ENCODE measurements at regions not wholly inside any gene's neighbourhood (a gene's known extent, or its start where the extent isn't known, plus 50 kb on each side); places are given as distances from the start of the nearest gene placed in this dataset.

- Histone ChIP-seq H3K9me3 (ENCODE audit: control insufficient read depth, low read length) (no peaks in the 10 kb centered on the region), H3K27ac (ENCODE audit: low read depth, low read length) (peak overlapping the region; percentile 96), H3K4me3 (ENCODE audit: low read length) (no peak overlapping the region), H3K9ac (ENCODE audit: extremely low read depth, low read length, poor library complexity, severe bottlenecking) (no peak overlapping the region), H3K36me3 (ENCODE audit: control insufficient read depth, insufficient read depth, low read length) (no peaks in the 10 kb centered on the region), H3K27me3 (ENCODE audit: control insufficient read depth, insufficient read depth, low read length, poor library complexity, severe bottlenecking) (no peaks in the 10 kb centered on the region), H3K4me1 (ENCODE audit: control insufficient read depth, insufficient read depth, low read length) (peaks cover 6% of the 10 kb centered on the region)
- 54 to 73% methylated on average over 10 to 18 of the region's 18 CpGs for WGBS, 2 experiments (ENCODE audit: insufficient coverage in 1 of 2, insufficient read length in 1 of 2)
- Mint-ChIP-seq H3K4me1 (peaks cover 16% of the 10 kb centered on the region), H3K9me3 (no peaks in the 10 kb centered on the region), H3K4me3 (no peak overlapping the region), H3K27ac (no peak overlapping the region), H3K27me3 (ENCODE audit: insufficient read depth) (peaks cover 1% of the 10 kb centered on the region), H3K36me3 (ENCODE audit: low read depth) (no peaks in the 10 kb centered on the region)
- TF ChIP-seq, protein P1, sequence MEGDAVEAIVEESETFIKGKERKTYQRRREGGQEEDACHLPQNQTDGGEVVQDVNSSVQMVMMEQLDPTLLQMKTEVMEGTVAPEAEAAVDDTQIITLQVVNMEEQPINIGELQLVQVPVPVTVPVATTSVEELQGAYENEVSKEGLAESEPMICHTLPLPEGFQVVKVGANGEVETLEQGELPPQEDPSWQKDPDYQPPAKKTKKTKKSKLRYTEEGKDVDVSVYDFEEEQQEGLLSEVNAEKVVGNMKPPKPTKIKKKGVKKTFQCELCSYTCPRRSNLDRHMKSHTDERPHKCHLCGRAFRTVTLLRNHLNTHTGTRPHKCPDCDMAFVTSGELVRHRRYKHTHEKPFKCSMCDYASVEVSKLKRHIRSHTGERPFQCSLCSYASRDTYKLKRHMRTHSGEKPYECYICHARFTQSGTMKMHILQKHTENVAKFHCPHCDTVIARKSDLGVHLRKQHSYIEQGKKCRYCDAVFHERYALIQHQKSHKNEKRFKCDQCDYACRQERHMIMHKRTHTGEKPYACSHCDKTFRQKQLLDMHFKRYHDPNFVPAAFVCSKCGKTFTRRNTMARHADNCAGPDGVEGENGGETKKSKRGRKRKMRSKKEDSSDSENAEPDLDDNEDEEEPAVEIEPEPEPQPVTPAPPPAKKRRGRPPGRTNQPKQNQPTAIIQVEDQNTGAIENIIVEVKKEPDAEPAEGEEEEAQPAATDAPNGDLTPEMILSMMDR (conservative IDR thresholded peaks at IDR 0.05), result no peak
- DNase-seq, result peak; percentile 46
These were observed 138.8 kb upstream of the PRR20G start for GRCh38 chr3:127426444-127427153.

- TF ChIP-seq, protein P1 (conservative IDR thresholded peaks at IDR 0.05), result no peak
- H3K4me1 Mint-ChIP-seq, result peaks cover 16% of the 10 kb centered on the region
- Histone ChIP-seq H3K27me3 (ENCODE audit: control insufficient read depth, insufficient read depth, low read length, poor library complexity, severe bottlenecking) (no peaks in the 10 kb centered on the region), H3K9me3 (ENCODE audit: control insufficient read depth, low read length) (no peaks in the 10 kb centered on the region), H3K27ac (ENCODE audit: low read depth, low read length) (peak overlapping the region; percentile 96), H3K9ac (ENCODE audit: extremely low read depth, low read length, poor library complexity, severe bottlenecking) (no peak overlapping the region), H3K4me3 (ENCODE audit: low read length) (no peak overlapping the region), H3K36me3 (ENCODE audit: control insufficient read depth, insufficient read depth, low read length) (no peaks in the 10 kb centered on the region), H3K4me1 (ENCODE audit: control insufficient read depth, insufficient read depth, low read length) (peaks cover 6% of the 10 kb centered on the region)
- peaks cover 1% of the 10 kb centered on the region for H3K27me3 Mint-ChIP-seq (ENCODE audit: insufficient read depth)
- H3K4me3 Mint-ChIP-seq, result no peak overlapping the region
- H3K27ac Mint-ChIP-seq, result no peak overlapping the region
- H3K36me3 Mint-ChIP-seq (ENCODE audit: low read depth), result no peaks in the 10 kb centered on the region
- DNase-seq, result peak; percentile 41
- no peaks in the 10 kb centered on the region for H3K9me3 Mint-ChIP-seq
- WGBS, 2 experiments (ENCODE audit: insufficient coverage in 1 of 2, insufficient read length in 1 of 2), result 87 to 90% methylated on average over 19 to 20 of the region's 20 CpGs
These were observed 137.9 kb upstream of the PRR20G start for GRCh38 chr3:127425505-127426443.

GRCh38 chr3:127424766-127425504 lies 137.1 kb upstream of the PRR20G start:
- Histone ChIP-seq H3K4me3 (ENCODE audit: low read length) (no peak overlapping the region), H3K36me3 (ENCODE audit: control insufficient read depth, insufficient read depth, low read length) (no peaks in the 10 kb centered on the region), H3K9ac (ENCODE audit: extremely low read depth, low read length, poor library complexity, severe bottlenecking) (no peak overlapping the region), H3K4me1 (ENCODE audit: control insufficient read depth, insufficient read depth, low read length) (peaks cover 6% of the 10 kb centered on the region), H3K27me3 (ENCODE audit: control insufficient read depth, insufficient read depth, low read length, poor library complexity, severe bottlenecking) (no peaks in the 10 kb centered on the region), H3K9me3 (ENCODE audit: control insufficient read depth, low read length) (no peaks in the 10 kb centered on the region), H3K27ac (ENCODE audit: low read depth, low read length) (peak overlapping the region; percentile 96)
- no peak for DNase-seq
- Mint-ChIP-seq H3K27ac (no peak overlapping the region), H3K4me3 (no peak overlapping the region), H3K4me1 (peaks cover 16% of the 10 kb centered on the region), H3K36me3 (ENCODE audit: low read depth) (no peaks in the 10 kb centered on the region), H3K9me3 (no peaks in the 10 kb centered on the region), H3K27me3 (ENCODE audit: insufficient read depth) (peaks cover 1% of the 10 kb centered on the region)
- 77 to 78% methylated on average over 5 to 8 of the region's 8 CpGs for WGBS, 2 experiments (ENCODE audit: insufficient coverage in 1 of 2, insufficient read length in 1 of 2)
- TF ChIP-seq, protein P1 (conservative IDR thresholded peaks at IDR 0.05), result no peak
